HCT116 (cell line): ENCODE measurements at regions not wholly inside any gene's neighbourhood (a gene's known extent, or its start where the extent isn't known, plus 50 kb on each side); places are given as distances from the start of the nearest gene placed in this dataset.
A peak's percentile ranks its signal among the peaks of the same experiment; 100 is the strongest.

Experiments used
- ATAC-seq: fragments of 200-7000 bp; cut with Tn5 transposase; 2 replicates; pipeline ENCODE4 v1.9.1; 2020; ENCODE audit warnings: mild to moderate bottlenecking, moderate library complexity
- BruUV-seq: library from RNA; stranded (reverse); fragments of 400-500 nt; replicated peaks from 2 replicates; lab custom pipeline; 2021; lab: Mats Ljungman, UMichigan
- CTCF ChIA-PET: fragments of 300-600 bp; sonication (Branson Sonifier 250); formaldehyde crosslinking; loops from one replicate; lab custom pipeline; 2021; ENCODE audit warnings: antibody characterized with exemption; lab: Charles Lee
- POLR2A ChIA-PET: fragments of 300-600, 350-600 bp; sonication (Branson Sonifier 250); formaldehyde crosslinking; loops from one replicate; lab custom pipeline; 2021; ENCODE audit warnings: antibody characterized with exemption; lab: Charles Lee
- RAD21 ChIA-PET, 2 experiments: fragments of 300-600 bp; sonication (Branson Sonifier 250); formaldehyde crosslinking; loops; one replicate each; lab custom pipeline; 2023; ENCODE audit warnings: low total read pairs in 2 of 2; ENCODE audit not compliant: uncharacterized antibody in 2 of 2, unreplicated experiment in 2 of 2, low non-redundant PET in 1 of 2; lab: Charles Lee
- DNase-seq: peaks from one replicate; pipeline ENCODE4 v3.0.0-alpha.2; 2010; ENCODE audit warnings: low read depth, low spot score
- H2AFZ ChIP-seq: fragments of 200-600 bp; shearing (Covaris generic), sonication (generic); 2 replicates; pipeline ENCODE4 v1.6.1; 2017; ENCODE audit warnings: low read depth, mixed run types, mixed read lengths, antibody characterized with exemption, low read length; ENCODE audit not compliant: poor library complexity, severe bottlenecking
- H3K27ac ChIP-seq: 2 replicates; pipeline ENCODE4 v1.5.1; 2012; ENCODE audit warnings: low read depth, low read length
- H3K27me3 ChIP-seq: fragments of 200-600 bp; sonication (generic); 2 replicates; pipeline ENCODE4 v1.6.1; 2016; ENCODE audit warnings: mixed run types, low read length, mixed read lengths; ENCODE audit not compliant: insufficient read depth
- H3K36me3 ChIP-seq, 2 experiments: fragments of 200-500 bp in 1 of 2; fragments of 200-600 bp in 1 of 2; sonication (Bioruptor generic) in 1 of 2; sonication (generic) in 1 of 2; 2 replicates each; pipeline versions ENCODE4 v1.5.1 to v1.6.1; 2014 to 2016; ENCODE audit warnings: low read length in 2 of 2, inconsistent platforms in 1 of 2, mixed read lengths in 1 of 2, mixed run types in 1 of 2; ENCODE audit not compliant: insufficient read depth in 2 of 2, control insufficient read depth in 1 of 2
- H3K4me1 ChIP-seq, 2 experiments: fragments of 200-600 bp in 1 of 2; sonication (generic) in 1 of 2; 2 replicates each; pipeline versions ENCODE4 v1.5.1 to v1.6.1; 2012 to 2017; ENCODE audit warnings: low read length in 2 of 2, inconsistent platforms in 1 of 2, mild to moderate bottlenecking in 1 of 2, mixed read lengths in 1 of 2, mixed run types in 1 of 2, moderate library complexity in 1 of 2; ENCODE audit not compliant: insufficient read depth in 2 of 2, control insufficient read depth in 1 of 2
- H3K4me2 ChIP-seq: fragments of 200-600 bp; sonication (generic); 2 replicates; pipeline ENCODE4 v1.6.1; 2017; ENCODE audit warnings: mixed run types, low read length, mixed read lengths
- H3K4me3 ChIP-seq, 2 experiments: fragments of 200-600 bp in 1 of 2; sonication (generic) in 1 of 2; replicated peaks in 1 of 2; 2 replicates each; pipeline ENCODE4 v1.5.1; 2011 to 2016; ENCODE audit warnings: low read length in 2 of 2, control low read depth in 1 of 2, low read depth in 1 of 2, mild to moderate bottlenecking in 1 of 2, mixed read lengths in 1 of 2, mixed run types in 1 of 2
- H3K79me2 ChIP-seq: fragments of 200-600 bp; sonication (generic); 2 replicates; pipeline ENCODE4 v1.6.1; 2017; ENCODE audit warnings: mild to moderate bottlenecking, mixed run types, low read length, moderate library complexity, mixed read lengths; ENCODE audit not compliant: insufficient read depth
- H3K9ac ChIP-seq: fragments of 200-600 bp; sonication (generic); 2 replicates; pipeline ENCODE4 v1.6.1; 2016; ENCODE audit warnings: low read length, mixed read lengths
- H3K9me2 ChIP-seq: fragments of 200-600 bp; sonication (generic), shearing (Covaris generic); 2 replicates; pipeline ENCODE4 v1.6.1; 2017; ENCODE audit warnings: mixed run types, mild to moderate bottlenecking, moderate library complexity; ENCODE audit not compliant: insufficient read depth
- H3K9me3 ChIP-seq, 2 experiments: fragments of 200-500 bp in 1 of 2; fragments of 200-600 bp in 1 of 2; sonication (Bioruptor generic) in 1 of 2; sonication (generic) in 1 of 2; 2 replicates each; pipeline ENCODE4 v1.6.1; 2014 to 2017; ENCODE audit warnings: low read length in 2 of 2, mixed read lengths in 2 of 2, inconsistent platforms in 1 of 2, low read depth in 1 of 2, mild to moderate bottlenecking in 1 of 2, mixed run types in 1 of 2, moderate library complexity in 1 of 2; ENCODE audit not compliant: control insufficient read depth in 1 of 2, insufficient read depth in 1 of 2
- H4K20me1 ChIP-seq: fragments of 200-600 bp; sonication (generic), shearing (Covaris generic); 2 replicates; pipeline ENCODE4 v1.6.1; 2017; ENCODE audit warnings: mixed run types, mild to moderate bottlenecking, moderate library complexity; ENCODE audit not compliant: insufficient read depth
- CEBPB ChIP-seq: IDR thresholded peaks from 2 replicates; pipeline ENCODE4 v1.6.1; 2012; ENCODE audit warnings: low read depth
- EZH2 ChIP-seq: fragments of 200-600 bp; sonication (generic); IDR thresholded peaks from 2 replicates; pipeline ENCODE4 v1.6.1; 2017; ENCODE audit warnings: antibody characterized with exemption, mixed run types
- EZH2phosphoT487 ChIP-seq: fragments of 200-600 bp; IDR thresholded peaks from 2 replicates; pipeline ENCODE4 v1.6.1; 2018; ENCODE audit warnings: antibody characterized with exemption, borderline replicate concordance
- FOSL1 ChIP-seq: IDR thresholded peaks from 2 replicates; pipeline ENCODE4 v1.6.1; 2012; ENCODE audit warnings: low read depth
- POLR2A ChIP-seq: IDR thresholded peaks from 2 replicates; pipeline ENCODE4 v1.7.0; 2011; ENCODE audit warnings: borderline replicate concordance; ENCODE audit not compliant: insufficient read depth, insufficient read length; ENCODE audit errors: extremely low read depth
- POLR2AphosphoS5 ChIP-seq: IDR thresholded peaks from 2 replicates; pipeline ENCODE4 v1.6.1; 2011; ENCODE audit warnings: mild to moderate bottlenecking, low read depth, low read length, moderate library complexity
- RAD21 ChIP-seq: IDR thresholded peaks from 2 replicates; pipeline ENCODE4 v1.6.1; 2012; ENCODE audit warnings: low read depth, mild to moderate bottlenecking
- SIN3A ChIP-seq: IDR thresholded peaks from 2 replicates; pipeline ENCODE4 v1.6.1; 2012; ENCODE audit warnings: low read depth
- SRF ChIP-seq: IDR thresholded peaks from 2 replicates; pipeline ENCODE4 v1.6.1; 2012; ENCODE audit warnings: low read depth
- TCF7L2 ChIP-seq: IDR thresholded peaks from 2 replicates; pipeline ENCODE4 v1.7.0; 2011; ENCODE audit warnings: borderline replicate concordance, inconsistent platforms; ENCODE audit not compliant: insufficient read depth, insufficient read length; ENCODE audit errors: extremely low read depth
- YY1 ChIP-seq: IDR thresholded peaks from 2 replicates; pipeline ENCODE4 v1.6.1; 2011; ENCODE audit warnings: low read length, low read depth, moderate library complexity, mild to moderate bottlenecking; ENCODE audit not compliant: insufficient replicate concordance; ENCODE audit errors: extremely low read depth
- intact Hi-C: fragments of 100-400 bp; cut with micrococcal nuclease; formaldehyde crosslinking; loops from 2 replicates; pipeline ENCODE4 v1.10.0; 2022
- TF ChIP-seq, protein P1 (sequence below), 3 experiments: fragments of 200-600 bp in 1 of 3; sonication (generic) in 1 of 3; IDR thresholded peaks in 2 of 3; conservative IDR thresholded peaks in 1 of 3; 2 replicates each; pipeline ENCODE4 v1.5.1; 2012 to 2017; ENCODE audit warnings: low read depth in 2 of 3, low read length in 2 of 3, antibody characterized with exemption in 1 of 3, borderline replicate concordance in 1 of 3, control low read depth in 1 of 3, mild to moderate bottlenecking in 1 of 3, mixed read lengths in 1 of 3, mixed run types in 1 of 3, moderate library complexity in 1 of 3; ENCODE audit not compliant: insufficient read depth in 1 of 3
- TF ChIP-seq, protein P2 (sequence below): IDR thresholded peaks from 2 replicates; pipeline ENCODE4 v1.6.1; 2012
- TF ChIP-seq, protein P3 (sequence below): IDR thresholded peaks from 2 replicates; pipeline ENCODE4 v1.6.1; 2012
- TF ChIP-seq, protein P4 (sequence below): IDR thresholded peaks from 2 replicates; pipeline ENCODE4 v1.6.1; 2011; ENCODE audit warnings: mild to moderate bottlenecking, low read length, moderate library complexity; ENCODE audit not compliant: insufficient replicate concordance; ENCODE audit errors: extremely low read depth

DNA sequence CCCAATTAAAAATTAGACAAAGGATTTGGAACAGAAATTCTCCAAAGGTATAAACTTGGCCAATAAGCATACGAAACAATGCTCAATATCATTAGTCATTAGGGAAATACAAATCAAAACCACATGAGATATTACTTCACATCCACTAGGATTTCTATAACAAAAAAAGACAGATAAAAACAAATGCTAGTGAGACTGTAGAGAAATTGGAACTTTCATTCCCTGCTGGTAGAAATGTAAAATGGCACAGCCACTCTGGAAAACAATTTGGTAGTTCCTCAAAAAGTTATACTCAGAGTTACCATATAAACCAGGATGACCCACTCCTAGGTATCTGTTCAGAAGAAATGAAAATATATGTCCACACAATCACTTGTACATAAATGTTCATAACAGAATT lies 71.6 kb downstream of the RPL27A start (continued):
- TF ChIP-seq, protein P1, sequence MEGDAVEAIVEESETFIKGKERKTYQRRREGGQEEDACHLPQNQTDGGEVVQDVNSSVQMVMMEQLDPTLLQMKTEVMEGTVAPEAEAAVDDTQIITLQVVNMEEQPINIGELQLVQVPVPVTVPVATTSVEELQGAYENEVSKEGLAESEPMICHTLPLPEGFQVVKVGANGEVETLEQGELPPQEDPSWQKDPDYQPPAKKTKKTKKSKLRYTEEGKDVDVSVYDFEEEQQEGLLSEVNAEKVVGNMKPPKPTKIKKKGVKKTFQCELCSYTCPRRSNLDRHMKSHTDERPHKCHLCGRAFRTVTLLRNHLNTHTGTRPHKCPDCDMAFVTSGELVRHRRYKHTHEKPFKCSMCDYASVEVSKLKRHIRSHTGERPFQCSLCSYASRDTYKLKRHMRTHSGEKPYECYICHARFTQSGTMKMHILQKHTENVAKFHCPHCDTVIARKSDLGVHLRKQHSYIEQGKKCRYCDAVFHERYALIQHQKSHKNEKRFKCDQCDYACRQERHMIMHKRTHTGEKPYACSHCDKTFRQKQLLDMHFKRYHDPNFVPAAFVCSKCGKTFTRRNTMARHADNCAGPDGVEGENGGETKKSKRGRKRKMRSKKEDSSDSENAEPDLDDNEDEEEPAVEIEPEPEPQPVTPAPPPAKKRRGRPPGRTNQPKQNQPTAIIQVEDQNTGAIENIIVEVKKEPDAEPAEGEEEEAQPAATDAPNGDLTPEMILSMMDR (IDR thresholded peaks at IDR 0.05 in 2 of 3, conservative IDR thresholded peaks at IDR 0.05 in 1 of 3; ENCODE audit: borderline replicate concordance in 1 of 3, insufficient read depth in 1 of 3, low read depth in 2 of 3, low read length in 2 of 3): peak in 1 of 3 experiments; percentile 29; a peak in 2 of 6 replicates
- no peak for TF ChIP-seq RAD21

DNA sequence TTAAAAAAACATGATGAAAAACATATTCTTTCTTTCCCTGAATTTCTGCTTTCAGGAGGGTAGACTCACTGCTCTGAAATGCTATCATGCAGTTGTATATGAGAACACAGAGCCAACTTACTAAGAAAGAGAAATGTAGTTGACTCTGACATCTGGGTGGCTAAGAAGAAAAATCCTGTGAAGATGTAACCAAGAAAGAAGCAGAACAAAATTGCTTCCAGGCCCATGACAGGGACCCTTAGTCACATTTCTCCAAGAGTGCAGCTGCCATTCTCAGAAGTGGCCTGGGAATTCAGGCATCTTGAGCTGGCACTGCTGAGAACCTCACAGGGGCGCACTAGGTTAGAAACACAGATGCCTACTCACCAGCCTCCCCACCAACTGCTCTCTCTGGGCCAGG lies 73.6 kb downstream of the RPL27A start:
- ATAC-seq: no peak
- Histone ChIP-seq H3K4me3 (no peak overlapping the region), H3K4me2 (no peak overlapping the region), H3K27ac (no peak overlapping the region), H3K79me2 (no peaks in the 10 kb centered on the region), H3K27me3 (no peaks in the 10 kb centered on the region), H3K9ac (no peak overlapping the region), H2AFZ (no peak overlapping the region), H4K20me1 (no peaks in the 10 kb centered on the region), H3K9me3 (no peaks in the 10 kb centered on the region), H3K36me3 (no peaks in the 10 kb centered on the region), H3K4me1 (peaks cover 0 to 13% of the 10 kb centered on the region in 2 experiments; a peak in 2 of 4 replicates), H3K9me2 (no peaks in the 10 kb centered on the region)
- BruUV-seq: no TSS peak
- ChIA-PET CTCF (no interaction called here), RAD21 (interaction anchor here in 1 of 2 experiments (0.6 kb wide), 1 partner anchor 60 kb away, joined by 3 read pairs; no protein-coding TSS in a partner anchor), POLR2A (no interaction called here)
- DNase-seq: no peak
- intact Hi-C loops: no loop called here
- TF ChIP-seq, protein P2, sequence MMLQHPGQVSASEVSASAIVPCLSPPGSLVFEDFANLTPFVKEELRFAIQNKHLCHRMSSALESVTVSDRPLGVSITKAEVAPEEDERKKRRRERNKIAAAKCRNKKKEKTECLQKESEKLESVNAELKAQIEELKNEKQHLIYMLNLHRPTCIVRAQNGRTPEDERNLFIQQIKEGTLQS: no peak
- TF ChIP-seq CEBPB (no peak), EZH2 (no peak), EZH2phosphoT487 (no peak), POLR2A (no peak), RAD21 (no peak), POLR2AphosphoS5 (no peak), YY1 (no peak), FOSL1 (no peak), TCF7L2 (no peak), SRF (no peak), SIN3A (no peak)
- TF ChIP-seq, protein P1 (IDR thresholded peaks at IDR 0.05 in 2 of 3, conservative IDR thresholded peaks at IDR 0.05 in 1 of 3; ENCODE audit: borderline replicate concordance in 1 of 3, insufficient read depth in 1 of 3, low read depth in 2 of 3, low read length in 2 of 3): no peak
- TF ChIP-seq, protein P3, sequence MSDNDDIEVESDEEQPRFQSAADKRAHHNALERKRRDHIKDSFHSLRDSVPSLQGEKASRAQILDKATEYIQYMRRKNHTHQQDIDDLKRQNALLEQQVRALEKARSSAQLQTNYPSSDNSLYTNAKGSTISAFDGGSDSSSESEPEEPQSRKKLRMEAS: no peak
- TF ChIP-seq, protein P4, sequence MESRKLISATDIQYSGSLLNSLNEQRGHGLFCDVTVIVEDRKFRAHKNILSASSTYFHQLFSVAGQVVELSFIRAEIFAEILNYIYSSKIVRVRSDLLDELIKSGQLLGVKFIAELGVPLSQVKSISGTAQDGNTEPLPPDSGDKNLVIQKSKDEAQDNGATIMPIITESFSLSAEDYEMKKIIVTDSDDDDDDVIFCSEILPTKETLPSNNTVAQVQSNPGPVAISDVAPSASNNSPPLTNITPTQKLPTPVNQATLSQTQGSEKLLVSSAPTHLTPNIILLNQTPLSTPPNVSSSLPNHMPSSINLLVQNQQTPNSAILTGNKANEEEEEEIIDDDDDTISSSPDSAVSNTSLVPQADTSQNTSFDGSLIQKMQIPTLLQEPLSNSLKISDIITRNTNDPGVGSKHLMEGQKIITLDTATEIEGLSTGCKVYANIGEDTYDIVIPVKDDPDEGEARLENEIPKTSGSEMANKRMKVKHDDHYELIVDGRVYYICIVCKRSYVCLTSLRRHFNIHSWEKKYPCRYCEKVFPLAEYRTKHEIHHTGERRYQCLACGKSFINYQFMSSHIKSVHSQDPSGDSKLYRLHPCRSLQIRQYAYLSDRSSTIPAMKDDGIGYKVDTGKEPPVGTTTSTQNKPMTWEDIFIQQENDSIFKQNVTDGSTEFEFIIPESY: no peak
